Coronary artery (tissue), 2 donors: ENCODE measurements at regions not wholly inside any gene's neighbourhood (a gene's known extent, or its start where the extent isn't known, plus 50 kb on each side); places are given as distances from the start of the nearest gene placed in this dataset.

Source experiments
- DNase-seq: peaks from one replicate; pipeline ENCODE4 v3.0.0-alpha.2; 2017; ENCODE audit warnings: low spot score
- H3K27ac ChIP-seq, 2 donors: fragments of 200-600 bp; sonication (generic); one replicate each; pipeline ENCODE4 v1.5.1; 2016 to 2019
- H3K4me3 ChIP-seq: fragments of 200-600 bp; sonication (generic); 2 replicates; pipeline ENCODE4 v1.5.1; 2016; ENCODE audit warnings: mild to moderate bottlenecking, moderate library complexity
- TF ChIP-seq, protein P1 (sequence below): fragments of 200-600 bp; sonication (generic); IDR thresholded peaks from one replicate; pipeline ENCODE4 v1.5.1; 2019; ENCODE audit warnings: antibody characterized with exemption

DNA sequence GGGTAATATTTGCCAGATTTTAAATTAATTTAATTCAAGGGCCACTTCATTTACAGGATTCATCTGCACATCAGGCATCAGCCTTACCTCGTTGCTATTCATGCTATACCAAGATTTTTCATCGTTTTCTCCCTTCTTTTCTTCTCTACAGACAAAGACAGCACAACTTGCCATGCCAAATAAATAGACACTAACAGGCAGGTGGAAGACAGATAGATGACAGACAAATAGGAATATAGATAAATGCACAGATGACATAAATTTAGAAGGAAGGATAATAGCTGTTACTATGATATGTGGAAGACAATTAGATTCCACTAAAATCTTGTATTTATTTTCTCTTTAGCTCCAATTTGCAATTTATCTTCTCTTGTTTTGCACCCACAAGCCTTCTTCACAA lies 164.5 kb upstream of the ARX start:
- TF ChIP-seq, protein P1, sequence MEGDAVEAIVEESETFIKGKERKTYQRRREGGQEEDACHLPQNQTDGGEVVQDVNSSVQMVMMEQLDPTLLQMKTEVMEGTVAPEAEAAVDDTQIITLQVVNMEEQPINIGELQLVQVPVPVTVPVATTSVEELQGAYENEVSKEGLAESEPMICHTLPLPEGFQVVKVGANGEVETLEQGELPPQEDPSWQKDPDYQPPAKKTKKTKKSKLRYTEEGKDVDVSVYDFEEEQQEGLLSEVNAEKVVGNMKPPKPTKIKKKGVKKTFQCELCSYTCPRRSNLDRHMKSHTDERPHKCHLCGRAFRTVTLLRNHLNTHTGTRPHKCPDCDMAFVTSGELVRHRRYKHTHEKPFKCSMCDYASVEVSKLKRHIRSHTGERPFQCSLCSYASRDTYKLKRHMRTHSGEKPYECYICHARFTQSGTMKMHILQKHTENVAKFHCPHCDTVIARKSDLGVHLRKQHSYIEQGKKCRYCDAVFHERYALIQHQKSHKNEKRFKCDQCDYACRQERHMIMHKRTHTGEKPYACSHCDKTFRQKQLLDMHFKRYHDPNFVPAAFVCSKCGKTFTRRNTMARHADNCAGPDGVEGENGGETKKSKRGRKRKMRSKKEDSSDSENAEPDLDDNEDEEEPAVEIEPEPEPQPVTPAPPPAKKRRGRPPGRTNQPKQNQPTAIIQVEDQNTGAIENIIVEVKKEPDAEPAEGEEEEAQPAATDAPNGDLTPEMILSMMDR: no peak
- DNase-seq: no peak
- Histone ChIP-seq H3K27ac (no peak overlapping the region), H3K4me3 (no peak overlapping the region)

DNA sequence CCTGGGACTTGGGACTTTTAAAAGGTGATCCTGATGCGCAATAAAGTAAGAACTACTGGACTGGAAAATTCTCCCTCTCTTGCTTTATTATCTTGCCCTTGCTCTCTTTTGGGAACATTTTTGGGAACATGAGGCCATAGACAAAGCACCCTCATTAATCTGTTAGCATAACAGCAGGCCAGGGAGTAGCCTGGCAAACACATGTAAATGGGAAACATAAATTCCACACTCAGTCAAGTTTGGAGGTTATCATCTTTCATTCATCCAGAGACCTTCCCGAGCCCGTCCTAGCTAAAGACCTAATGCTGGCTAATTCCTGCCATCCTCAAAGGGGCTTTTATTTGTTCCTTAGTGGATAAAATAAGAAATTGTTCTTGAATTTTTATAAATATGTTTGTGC lies 162.8 kb upstream of the ARX start:
- H3K27ac ChIP-seq: no peak overlapping the region
- TF ChIP-seq, protein P1: no peak
- no peak for DNase-seq
- H3K4me3 ChIP-seq: no peak overlapping the region

DNA sequence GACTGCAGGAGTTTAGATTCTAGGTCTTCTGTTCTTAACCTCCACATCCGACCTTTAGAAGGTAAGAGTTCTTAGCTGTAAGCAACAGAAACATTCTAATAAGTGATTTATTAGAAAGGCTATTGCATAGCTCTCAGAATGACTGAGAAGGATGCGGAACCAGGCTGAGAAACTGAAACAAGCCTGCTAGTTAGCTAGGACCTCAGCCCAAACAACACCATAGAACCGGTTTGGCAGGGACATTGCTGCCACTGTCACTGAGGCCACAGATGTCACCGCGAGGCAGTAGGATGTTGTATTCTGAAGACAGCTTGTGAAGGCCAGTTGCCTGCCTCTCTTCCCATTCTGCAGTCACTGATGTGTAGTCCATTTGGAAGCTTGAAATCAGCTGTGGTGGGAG lies 160.0 kb upstream of the ARX start:
- no peak overlapping the region for H3K27ac ChIP-seq
- DNase-seq: no peak
- no peak overlapping the region for H3K4me3 ChIP-seq
- TF ChIP-seq, protein P1: no peak

DNA sequence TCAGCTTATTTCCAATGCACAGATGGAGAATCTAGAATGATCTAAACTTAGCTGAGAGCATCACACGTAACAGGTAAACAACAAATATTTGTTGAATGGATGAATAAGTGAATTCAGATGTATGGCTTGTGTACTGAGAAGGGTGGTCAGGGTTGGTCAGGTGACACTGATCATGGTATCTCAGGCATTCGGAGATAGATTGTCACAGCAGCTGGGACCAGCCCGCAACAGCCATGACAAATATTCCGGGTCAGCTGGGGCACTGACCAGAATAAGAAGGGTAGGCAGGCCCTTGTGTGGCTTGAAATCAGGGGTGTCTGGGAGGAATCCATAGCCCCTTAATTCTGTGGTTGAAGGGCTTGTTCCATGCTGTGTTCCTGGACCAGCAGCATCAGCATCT lies 159.4 kb upstream of the ARX start:
- Histone ChIP-seq H3K4me3 (no peak overlapping the region), H3K27ac (no peak overlapping the region)
- DNase-seq: no peak
- TF ChIP-seq, protein P1: no peak

DNA sequence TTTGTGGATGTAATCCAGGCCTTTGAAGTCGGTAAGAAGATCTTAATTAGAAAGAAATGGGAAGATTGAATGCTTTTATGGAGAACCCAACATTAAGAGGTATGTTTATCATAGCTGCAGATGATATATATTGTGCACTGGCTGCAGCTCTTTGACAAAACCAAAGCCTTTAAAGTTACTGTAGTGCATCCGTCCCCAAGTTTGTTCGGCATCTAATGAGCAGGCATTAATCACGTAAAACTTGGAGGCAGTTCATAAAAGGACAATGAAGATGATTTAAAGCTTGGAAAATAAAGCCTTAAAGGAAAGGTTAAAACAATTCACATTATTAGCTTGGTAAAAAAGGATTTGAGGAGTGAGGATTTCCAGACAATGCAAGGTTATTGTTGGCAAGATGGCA lies 150.8 kb upstream of the ARX start:
- TF ChIP-seq, protein P1: no peak
- no peak for DNase-seq
- H3K4me3 ChIP-seq: no peak overlapping the region
- no peak overlapping the region for H3K27ac ChIP-seq

DNA sequence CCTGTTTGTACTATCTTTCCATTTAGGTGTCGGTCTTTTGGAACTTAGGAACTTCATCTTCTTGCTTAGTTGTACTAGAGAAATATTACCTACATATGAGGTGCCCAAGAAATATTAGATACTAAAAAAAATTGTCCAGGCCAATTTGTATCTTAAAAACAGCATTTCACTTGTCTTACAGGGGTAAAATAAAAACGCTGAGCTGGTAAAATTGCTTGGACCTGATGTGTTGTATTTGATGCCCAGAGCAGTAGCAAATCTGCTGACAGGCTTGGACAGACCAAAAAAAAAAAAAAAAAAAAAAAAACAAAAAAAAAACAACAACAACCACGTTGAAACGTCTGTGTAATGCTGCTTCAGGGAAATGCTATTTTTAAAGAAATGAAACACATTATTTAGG lies 150.4 kb upstream of the ARX start:
- H3K4me3 ChIP-seq: no peak overlapping the region
- no peak for DNase-seq
- TF ChIP-seq, protein P1: no peak
- H3K27ac ChIP-seq: no peak overlapping the region

DNA sequence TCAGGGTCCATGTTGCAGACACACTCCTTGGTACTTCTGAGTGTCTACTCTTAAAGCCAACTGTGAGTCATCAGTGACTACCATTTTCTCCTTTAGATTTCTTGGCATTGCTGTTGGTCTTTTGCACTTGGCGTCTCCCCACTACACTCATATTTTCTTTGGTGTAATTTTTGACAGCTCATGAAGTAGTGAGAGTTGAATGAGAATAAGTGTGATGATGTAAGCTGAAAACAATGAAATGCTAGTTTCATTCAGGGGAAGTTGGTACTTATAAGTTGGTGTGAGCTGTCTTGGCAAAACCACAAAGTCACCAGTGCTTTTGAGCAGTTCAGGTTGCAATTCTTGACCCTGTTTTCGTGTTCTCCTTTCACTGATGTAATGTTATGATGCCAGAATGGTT lies 142.9 kb upstream of the ARX start:
- TF ChIP-seq, protein P1: no peak
- no peak overlapping the region for H3K4me3 ChIP-seq
- no peak for DNase-seq
- H3K27ac ChIP-seq: no peak overlapping the region
